ENCODE measurements at regions not wholly inside any gene's neighbourhood (a gene's known extent, or its start where the extent isn't known, plus 50 kb on each side); places are given as distances from the start of the nearest gene placed in this dataset.

DNA sequence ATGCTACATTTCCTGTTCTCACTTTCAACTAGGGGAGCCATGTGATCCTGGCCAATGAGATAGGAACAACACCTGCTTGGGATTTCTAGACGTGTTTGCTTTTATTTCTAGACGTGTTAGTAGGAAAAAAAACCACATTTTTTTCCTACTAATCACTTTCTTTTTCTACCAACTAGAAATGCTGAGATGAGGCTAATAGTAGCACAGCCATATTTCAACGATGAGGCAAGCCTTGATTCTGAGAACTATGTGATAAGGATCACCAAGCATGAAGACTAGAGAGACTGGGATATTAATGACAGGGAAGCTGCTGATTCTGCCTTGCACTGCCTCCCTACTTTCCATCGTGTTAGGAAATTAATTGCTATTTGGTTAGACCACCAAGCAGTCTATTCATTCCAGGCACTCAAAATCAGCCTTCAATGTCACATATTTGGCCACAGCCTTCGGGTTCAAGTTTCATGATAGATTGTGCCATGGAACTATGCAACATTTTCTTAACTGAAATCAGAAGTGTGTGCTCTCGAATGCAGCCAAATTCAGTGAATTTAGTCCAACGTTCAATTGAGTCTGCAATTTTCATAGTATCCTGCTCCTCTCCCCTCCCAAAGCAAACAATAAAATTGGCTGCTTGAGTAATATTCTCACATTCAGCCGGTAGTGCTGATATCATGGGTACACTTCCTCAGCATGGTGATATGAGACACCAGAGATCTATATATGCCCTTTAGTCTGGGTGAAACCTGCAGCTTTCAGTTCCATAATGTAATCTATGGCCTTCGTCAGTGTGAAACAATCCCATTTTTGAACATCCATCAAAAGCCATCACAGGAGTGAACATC, 98.1 kb downstream of the GPR37 start:
- Histone ChIP-seq H3K4me3 (ENCODE audit: low read length) (no peak overlapping the region), H3K9me3 (replicated peaks; ENCODE audit: low read length) (no peaks in the 10 kb centered on the region), H3K4me1 (ENCODE audit: control insufficient read depth, insufficient read depth, low read length) (no peaks in the 10 kb centered on the region), H3K4me2 (ENCODE audit: low read length) (no peak overlapping the region), H3K9ac (ENCODE audit: low read depth, low read length) (no peak overlapping the region), H3K36me3 (ENCODE audit: insufficient read depth, low read length) (no peaks in the 10 kb centered on the region), H3K27me3 (ENCODE audit: control insufficient read depth, insufficient read depth, low read length) (no peaks in the 10 kb centered on the region)

DNA sequence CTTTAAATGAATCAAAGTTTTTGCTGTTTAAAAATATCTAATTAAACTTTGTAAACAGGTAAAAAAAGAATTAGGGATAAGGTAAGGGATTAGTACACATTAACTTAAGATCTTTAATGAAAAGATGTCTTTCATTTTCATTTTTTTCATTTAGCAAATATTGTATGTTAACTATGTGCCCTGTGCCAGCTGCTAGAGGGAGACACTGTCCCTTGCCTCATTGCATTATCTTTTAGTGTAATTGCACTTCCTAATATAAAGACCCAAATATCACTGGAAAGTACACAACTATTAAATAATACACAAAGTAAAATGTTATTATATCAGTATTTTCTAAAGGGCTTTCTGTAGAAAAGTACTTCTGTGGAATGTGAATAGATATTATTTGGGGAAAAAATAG, 102.7 kb downstream of the GPR37 start:
- H3K4me2 ChIP-seq (ENCODE audit: low read length): no peak overlapping the region
- H3K9me3 ChIP-seq (replicated peaks; ENCODE audit: low read length): no peaks in the 10 kb centered on the region
- H3K4me1 ChIP-seq (ENCODE audit: control insufficient read depth, insufficient read depth, low read length): no peaks in the 10 kb centered on the region
- no peaks in the 10 kb centered on the region for H3K36me3 ChIP-seq (ENCODE audit: insufficient read depth, low read length)
- H3K4me3 ChIP-seq (ENCODE audit: low read length): no peak overlapping the region
- no peaks in the 10 kb centered on the region for H3K27me3 ChIP-seq (ENCODE audit: control insufficient read depth, insufficient read depth, low read length)
- no peak overlapping the region for H3K9ac ChIP-seq (ENCODE audit: low read depth, low read length)

DNA sequence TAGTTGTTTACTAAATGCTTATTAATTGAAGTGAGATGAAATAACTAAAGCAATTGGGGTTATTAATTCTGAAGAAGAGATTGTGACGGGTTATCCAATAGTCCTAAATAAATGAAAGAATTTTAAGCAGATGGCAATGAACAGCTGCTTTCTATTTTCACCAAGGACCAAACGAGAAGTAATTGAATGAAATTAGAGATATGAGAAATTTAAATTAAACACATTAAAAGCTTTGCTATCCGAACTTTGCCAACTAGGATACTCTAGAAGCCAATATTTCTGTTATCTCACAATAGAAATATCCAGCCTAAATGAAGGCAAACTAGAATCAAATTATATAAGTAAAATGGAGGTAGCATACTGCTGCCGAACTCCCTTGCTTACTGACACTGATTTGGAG, 103.2 kb downstream of the GPR37 start:
- H3K4me3 ChIP-seq (ENCODE audit: low read length): no peak overlapping the region
- H3K36me3 ChIP-seq (ENCODE audit: insufficient read depth, low read length): no peaks in the 10 kb centered on the region
- H3K4me1 ChIP-seq (ENCODE audit: control insufficient read depth, insufficient read depth, low read length): no peaks in the 10 kb centered on the region
- no peak overlapping the region for H3K9ac ChIP-seq (ENCODE audit: low read depth, low read length)
- H3K9me3 ChIP-seq (replicated peaks; ENCODE audit: low read length): no peaks in the 10 kb centered on the region
- no peak overlapping the region for H3K4me2 ChIP-seq (ENCODE audit: low read length)
- no peaks in the 10 kb centered on the region for H3K27me3 ChIP-seq (ENCODE audit: control insufficient read depth, insufficient read depth, low read length)

- H3K9ac ChIP-seq (ENCODE audit: low read depth, low read length): no peak overlapping the region
- no peak overlapping the region for H3K4me2 ChIP-seq (ENCODE audit: low read length)
- no peaks in the 10 kb centered on the region for H3K27me3 ChIP-seq (ENCODE audit: control insufficient read depth, insufficient read depth, low read length)
- no peaks in the 10 kb centered on the region for H3K36me3 ChIP-seq (ENCODE audit: insufficient read depth, low read length)
- no peak overlapping the region for H3K4me3 ChIP-seq (ENCODE audit: low read length)
- no peaks in the 10 kb centered on the region for H3K4me1 ChIP-seq (ENCODE audit: control insufficient read depth, insufficient read depth, low read length)
- H3K9me3 ChIP-seq (replicated peaks; ENCODE audit: low read length): no peaks in the 10 kb centered on the region
Observed at GRCh38 chr7:124655990-124656389, 109.6 kb downstream of the GPR37 start.

GRCh38 chr7:124652237-124652636, 113.4 kb downstream of the GPR37 start:
- H3K9me3 ChIP-seq (replicated peaks; ENCODE audit: low read length): no peaks in the 10 kb centered on the region
- H3K4me2 ChIP-seq (ENCODE audit: low read length): no peak overlapping the region
- H3K9ac ChIP-seq (ENCODE audit: low read depth, low read length): no peak overlapping the region
- H3K36me3 ChIP-seq (ENCODE audit: insufficient read depth, low read length): no peaks in the 10 kb centered on the region
- H3K27me3 ChIP-seq (ENCODE audit: control insufficient read depth, insufficient read depth, low read length): no peaks in the 10 kb centered on the region
- H3K4me1 ChIP-seq (ENCODE audit: control insufficient read depth, insufficient read depth, low read length): no peaks in the 10 kb centered on the region
- no peak overlapping the region for H3K4me3 ChIP-seq (ENCODE audit: low read length)

DNA sequence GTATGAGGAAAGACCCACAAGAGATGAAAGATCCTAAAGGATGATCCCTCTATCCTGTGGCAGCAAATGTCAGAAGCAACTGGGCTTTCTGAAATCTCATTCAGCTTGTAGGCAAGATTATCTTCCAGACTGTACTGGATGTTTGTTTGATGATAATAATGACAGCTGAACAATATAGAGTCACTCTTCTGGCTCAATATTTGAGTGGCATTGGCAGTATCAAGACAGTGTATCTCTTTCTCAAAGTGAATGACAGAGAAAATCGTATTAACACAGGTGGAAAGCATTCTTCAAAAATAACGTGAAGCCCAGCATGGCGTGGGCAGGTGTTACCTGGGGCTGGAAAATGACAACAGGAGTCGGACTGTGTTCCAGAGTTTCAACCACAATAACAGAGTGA, 114.5 kb downstream of the GPR37 start:
- Histone ChIP-seq H3K9ac (ENCODE audit: low read depth, low read length) (no peak overlapping the region), H3K4me1 (ENCODE audit: control insufficient read depth, insufficient read depth, low read length) (no peaks in the 10 kb centered on the region), H3K4me3 (ENCODE audit: low read length) (no peak overlapping the region), H3K4me2 (ENCODE audit: low read length) (no peak overlapping the region), H3K9me3 (replicated peaks; ENCODE audit: low read length) (no peaks in the 10 kb centered on the region), H3K27me3 (ENCODE audit: control insufficient read depth, insufficient read depth, low read length) (no peaks in the 10 kb centered on the region), H3K36me3 (ENCODE audit: insufficient read depth, low read length) (no peaks in the 10 kb centered on the region)

GRCh38 chr7:124649397-124650014, 116.1 kb downstream of the GPR37 start:
- Histone ChIP-seq H3K9ac (ENCODE audit: low read depth, low read length) (peak overlapping the region; percentile 18), H3K4me3 (ENCODE audit: low read length) (peak overlapping the region; percentile 32)

DNA sequence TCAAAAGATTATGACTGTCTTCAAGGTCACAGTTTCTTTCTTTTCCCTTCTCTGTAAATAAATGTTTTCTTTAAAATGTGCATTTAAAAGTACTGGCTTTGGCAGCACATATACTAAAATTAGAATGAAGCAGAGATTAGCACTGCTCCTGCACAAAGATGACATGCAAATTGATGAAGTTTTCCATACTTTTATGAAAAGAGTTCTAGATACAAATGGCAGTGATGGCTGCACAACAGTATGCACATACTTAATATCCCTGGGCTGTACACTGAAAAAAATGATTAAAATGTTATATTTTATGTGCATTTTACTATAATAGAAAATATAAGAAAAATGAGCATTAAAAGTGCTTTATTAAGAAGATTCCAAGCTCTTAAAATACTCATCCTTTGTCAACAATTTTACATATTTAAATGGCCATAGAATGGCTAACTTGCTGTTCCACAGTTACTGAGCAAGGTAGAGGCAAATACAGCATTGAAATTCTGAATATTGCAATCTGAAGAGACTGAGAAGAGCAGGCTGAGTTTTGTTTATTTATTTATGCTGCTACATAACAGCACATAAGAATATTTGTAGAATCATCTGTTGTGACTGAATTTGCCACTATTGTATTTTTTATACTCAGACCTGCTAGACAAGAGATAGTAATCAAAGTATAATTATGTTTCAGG, 117.8 kb downstream of the GPR37 start:
- Histone ChIP-seq H3K4me3 (ENCODE audit: low read length) (no peak overlapping the region), H3K27me3 (ENCODE audit: control insufficient read depth, insufficient read depth, low read length) (no peaks in the 10 kb centered on the region), H3K9ac (ENCODE audit: low read depth, low read length) (no peak overlapping the region), H3K9me3 (replicated peaks; ENCODE audit: low read length) (no peaks in the 10 kb centered on the region), H3K36me3 (ENCODE audit: insufficient read depth, low read length) (no peaks in the 10 kb centered on the region), H3K4me2 (ENCODE audit: low read length) (no peak overlapping the region), H3K4me1 (ENCODE audit: control insufficient read depth, insufficient read depth, low read length) (no peaks in the 10 kb centered on the region)

More at GRCh38 chr7:124649397-124650014, 116.1 kb downstream of the GPR37 start:
- no peaks in the 10 kb centered on the region for H3K9me3 ChIP-seq (replicated peaks; ENCODE audit: low read length)
- H3K36me3 ChIP-seq (ENCODE audit: insufficient read depth, low read length): no peaks in the 10 kb centered on the region
- H3K27me3 ChIP-seq (ENCODE audit: control insufficient read depth, insufficient read depth, low read length): no peaks in the 10 kb centered on the region
- peak overlapping the region; percentile 23 for H3K4me2 ChIP-seq (ENCODE audit: low read length)
- H3K4me1 ChIP-seq (ENCODE audit: control insufficient read depth, insufficient read depth, low read length): no peaks in the 10 kb centered on the region

DNA sequence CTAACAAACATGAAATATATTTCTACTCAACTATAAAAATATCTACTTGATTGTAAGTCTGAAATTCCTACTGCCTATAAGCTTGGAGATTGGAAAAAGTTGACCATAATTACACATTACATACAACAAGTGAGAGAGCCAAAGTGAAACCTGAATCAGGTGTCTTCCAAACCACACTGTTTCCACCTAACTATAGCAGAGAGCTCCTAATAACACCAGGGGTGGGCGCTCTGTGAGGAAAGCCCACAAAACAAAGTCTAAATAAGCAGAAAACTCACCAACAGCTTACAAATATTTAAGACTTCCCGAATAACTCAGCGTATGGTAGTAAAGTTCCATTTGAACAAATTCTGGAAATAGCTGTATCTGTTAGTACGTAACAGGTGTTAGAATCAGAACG, 119.9 kb downstream of the GPR37 start:
- Histone ChIP-seq H3K4me2 (ENCODE audit: low read length) (no peak overlapping the region), H3K9ac (ENCODE audit: low read depth, low read length) (no peak overlapping the region), H3K36me3 (ENCODE audit: insufficient read depth, low read length) (no peaks in the 10 kb centered on the region), H3K27me3 (ENCODE audit: control insufficient read depth, insufficient read depth, low read length) (no peaks in the 10 kb centered on the region), H3K4me1 (ENCODE audit: control insufficient read depth, insufficient read depth, low read length) (no peaks in the 10 kb centered on the region), H3K4me3 (ENCODE audit: low read length) (no peak overlapping the region), H3K9me3 (replicated peaks; ENCODE audit: low read length) (no peaks in the 10 kb centered on the region)

GRCh38 chr7:124643311-124643811, 122.2 kb downstream of the GPR37 start:
- Histone ChIP-seq H3K27me3 (ENCODE audit: control insufficient read depth, insufficient read depth, low read length) (no peaks in the 10 kb centered on the region), H3K4me1 (ENCODE audit: control insufficient read depth, insufficient read depth, low read length) (no peaks in the 10 kb centered on the region), H3K9ac (ENCODE audit: low read depth, low read length) (no peak overlapping the region), H3K4me3 (ENCODE audit: low read length) (no peak overlapping the region), H3K4me2 (ENCODE audit: low read length) (no peak overlapping the region), H3K36me3 (ENCODE audit: insufficient read depth, low read length) (no peaks in the 10 kb centered on the region), H3K9me3 (replicated peaks; ENCODE audit: low read length) (no peaks in the 10 kb centered on the region)

DNA sequence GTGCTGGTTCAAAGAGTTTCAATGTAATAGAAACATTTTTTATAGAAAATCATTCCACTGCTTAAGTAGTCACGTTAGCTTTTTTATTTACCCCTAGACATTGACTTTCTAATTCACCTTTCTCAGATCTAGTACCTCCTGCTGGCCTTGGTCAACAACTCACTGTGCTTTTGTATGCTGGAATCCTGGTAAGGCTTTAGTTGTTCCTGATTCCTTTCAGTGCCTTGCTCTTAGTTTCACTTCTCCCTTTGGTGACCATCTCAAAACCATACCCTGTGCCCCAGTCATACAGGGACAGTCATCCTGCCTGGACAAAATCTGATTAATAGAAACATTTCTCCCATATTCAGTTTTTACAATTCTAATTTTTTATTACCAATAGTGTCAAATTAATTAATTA, 130.2 kb downstream of the GPR37 start:
- Histone ChIP-seq H3K36me3 (ENCODE audit: insufficient read depth, low read length) (no peaks in the 10 kb centered on the region), H3K27me3 (ENCODE audit: control insufficient read depth, insufficient read depth, low read length) (no peaks in the 10 kb centered on the region), H3K4me2 (ENCODE audit: low read length) (no peak overlapping the region), H3K9me3 (replicated peaks; ENCODE audit: low read length) (no peaks in the 10 kb centered on the region), H3K4me1 (ENCODE audit: control insufficient read depth, insufficient read depth, low read length) (no peaks in the 10 kb centered on the region), H3K9ac (ENCODE audit: low read depth, low read length) (no peak overlapping the region), H3K4me3 (ENCODE audit: low read length) (no peak overlapping the region)

All from skeletal muscle satellite cell (primary cell).